GM12872 (cell line): ENCODE measurements at regions not wholly inside any gene's neighbourhood (a gene's known extent, or its start where the extent isn't known, plus 50 kb on each side); places are given as distances from the start of the nearest gene placed in this dataset.

ENCODE experiments used
- TF ChIP-seq, protein P1 (sequence below): IDR thresholded peaks from 3 replicates; pipeline ENCODE4 v1.5.1; 2011; ENCODE audit warnings: low read depth, mild to moderate bottlenecking, low read length, moderate library complexity; ENCODE audit not compliant: insufficient read depth

DNA sequence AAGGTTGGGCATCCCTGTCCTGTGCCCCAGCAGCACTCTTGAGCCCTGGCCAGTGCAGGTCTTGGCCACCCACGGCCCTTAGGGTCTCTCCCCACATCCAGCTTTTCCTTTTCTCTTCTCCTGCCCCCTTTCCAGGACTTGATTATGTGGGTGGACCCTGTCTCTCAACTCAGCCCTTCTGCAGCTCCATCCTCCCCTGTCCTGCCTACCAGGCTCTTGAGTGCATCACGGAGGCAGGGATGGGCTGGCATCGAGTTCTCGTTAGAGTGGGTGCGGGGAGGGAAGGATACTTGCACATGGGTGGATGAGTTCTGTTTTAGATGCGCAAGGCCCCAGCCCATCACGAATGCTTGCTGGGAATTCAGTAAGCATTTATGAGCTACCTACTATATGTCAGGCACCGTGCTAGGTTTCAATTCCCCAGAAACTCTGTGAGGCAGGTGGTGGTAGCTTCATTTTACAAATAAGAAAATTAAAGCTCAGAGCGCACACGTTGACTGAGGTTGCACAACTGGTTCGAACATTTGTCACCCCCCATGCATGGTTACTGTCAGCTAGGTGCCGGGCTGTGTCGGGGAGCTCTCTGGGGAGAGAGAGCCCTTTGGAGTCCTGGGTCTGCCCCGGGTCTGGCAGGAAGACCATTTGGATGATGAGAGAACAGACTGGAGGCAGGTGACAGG is 144.6 kb upstream of the PITX1 start:
- TF ChIP-seq, protein P1, sequence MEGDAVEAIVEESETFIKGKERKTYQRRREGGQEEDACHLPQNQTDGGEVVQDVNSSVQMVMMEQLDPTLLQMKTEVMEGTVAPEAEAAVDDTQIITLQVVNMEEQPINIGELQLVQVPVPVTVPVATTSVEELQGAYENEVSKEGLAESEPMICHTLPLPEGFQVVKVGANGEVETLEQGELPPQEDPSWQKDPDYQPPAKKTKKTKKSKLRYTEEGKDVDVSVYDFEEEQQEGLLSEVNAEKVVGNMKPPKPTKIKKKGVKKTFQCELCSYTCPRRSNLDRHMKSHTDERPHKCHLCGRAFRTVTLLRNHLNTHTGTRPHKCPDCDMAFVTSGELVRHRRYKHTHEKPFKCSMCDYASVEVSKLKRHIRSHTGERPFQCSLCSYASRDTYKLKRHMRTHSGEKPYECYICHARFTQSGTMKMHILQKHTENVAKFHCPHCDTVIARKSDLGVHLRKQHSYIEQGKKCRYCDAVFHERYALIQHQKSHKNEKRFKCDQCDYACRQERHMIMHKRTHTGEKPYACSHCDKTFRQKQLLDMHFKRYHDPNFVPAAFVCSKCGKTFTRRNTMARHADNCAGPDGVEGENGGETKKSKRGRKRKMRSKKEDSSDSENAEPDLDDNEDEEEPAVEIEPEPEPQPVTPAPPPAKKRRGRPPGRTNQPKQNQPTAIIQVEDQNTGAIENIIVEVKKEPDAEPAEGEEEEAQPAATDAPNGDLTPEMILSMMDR, result no peak

DNA sequence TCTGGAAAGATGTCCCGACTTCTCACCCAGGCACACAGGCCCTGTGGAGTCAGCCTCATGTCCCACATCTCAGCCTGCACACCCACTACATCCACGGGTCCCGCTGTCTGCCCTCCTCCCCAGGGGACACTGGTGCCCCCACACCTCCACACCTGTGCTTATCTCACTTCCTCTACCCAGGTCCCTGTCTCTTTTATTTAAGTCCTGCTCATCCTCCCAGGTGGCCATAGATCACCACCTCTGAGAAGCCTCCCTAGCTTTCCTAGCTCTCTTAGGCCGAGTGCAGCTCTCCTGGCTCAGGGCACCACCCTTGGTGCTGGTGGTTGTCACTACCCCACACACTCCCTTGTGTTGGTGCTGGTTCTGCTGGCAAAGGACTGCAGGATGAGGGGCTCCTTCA is 143.6 kb upstream of the PITX1 start:
- TF ChIP-seq, protein P1, result no peak

DNA sequence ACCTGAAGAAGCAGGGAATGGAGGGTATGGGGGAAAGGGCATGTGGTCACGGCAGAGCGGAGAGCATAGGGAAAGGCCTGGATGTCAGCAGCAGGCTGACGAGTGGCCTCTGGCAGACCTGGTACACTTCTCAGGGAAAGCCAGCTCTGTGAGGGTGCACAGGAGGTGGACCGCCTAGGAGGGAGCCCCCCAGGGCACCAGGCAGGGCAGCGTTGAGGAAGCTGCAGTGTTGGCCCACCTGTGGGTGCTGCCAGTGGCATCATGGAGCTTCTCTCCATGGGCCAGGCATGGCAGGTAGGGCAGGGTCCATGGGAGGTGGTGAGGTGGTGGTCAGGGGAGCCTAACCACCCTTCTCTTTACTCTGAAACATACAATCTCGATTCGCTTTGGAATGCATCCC is 143.0 kb upstream of the PITX1 start:
- TF ChIP-seq, protein P1, result no peak

DNA sequence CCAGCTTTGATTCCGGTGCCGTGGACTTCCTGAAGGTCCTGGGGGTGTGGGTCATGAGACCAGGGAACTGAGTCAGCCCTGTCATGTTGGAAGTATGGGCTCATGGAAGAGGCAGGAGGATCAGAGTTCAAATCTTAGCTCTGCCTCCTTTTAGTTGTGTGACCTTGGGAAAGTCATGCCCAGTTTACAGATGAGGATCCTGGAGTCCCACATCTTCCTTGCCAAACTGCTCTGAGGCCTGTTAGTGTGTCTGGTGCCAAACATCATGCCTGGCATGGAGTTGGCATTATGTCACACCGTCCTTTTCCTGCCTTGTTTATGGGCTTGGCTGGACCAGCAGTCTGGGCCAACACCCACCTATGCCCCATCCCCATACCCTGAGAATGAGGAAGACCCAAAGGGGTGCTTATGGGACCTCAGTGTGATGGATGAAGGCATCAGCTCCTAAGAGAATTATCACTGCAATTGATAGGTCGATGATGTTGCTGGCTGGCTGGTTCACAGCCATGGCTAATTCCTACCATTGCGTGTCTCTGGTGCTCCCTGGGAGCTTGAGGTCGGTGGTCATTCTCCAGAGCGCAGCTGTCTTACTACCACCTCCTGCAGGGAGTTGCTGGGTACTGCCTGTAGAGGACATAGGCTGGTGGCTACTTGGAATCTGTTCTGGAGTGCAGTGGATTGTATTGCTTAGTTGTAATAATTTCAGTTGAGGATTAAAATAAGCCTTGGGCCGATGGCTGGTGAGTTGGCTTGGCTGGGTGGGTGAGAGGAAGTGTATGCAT is 140.5 kb upstream of the PITX1 start:
- TF ChIP-seq, protein P1, result no peak

DNA sequence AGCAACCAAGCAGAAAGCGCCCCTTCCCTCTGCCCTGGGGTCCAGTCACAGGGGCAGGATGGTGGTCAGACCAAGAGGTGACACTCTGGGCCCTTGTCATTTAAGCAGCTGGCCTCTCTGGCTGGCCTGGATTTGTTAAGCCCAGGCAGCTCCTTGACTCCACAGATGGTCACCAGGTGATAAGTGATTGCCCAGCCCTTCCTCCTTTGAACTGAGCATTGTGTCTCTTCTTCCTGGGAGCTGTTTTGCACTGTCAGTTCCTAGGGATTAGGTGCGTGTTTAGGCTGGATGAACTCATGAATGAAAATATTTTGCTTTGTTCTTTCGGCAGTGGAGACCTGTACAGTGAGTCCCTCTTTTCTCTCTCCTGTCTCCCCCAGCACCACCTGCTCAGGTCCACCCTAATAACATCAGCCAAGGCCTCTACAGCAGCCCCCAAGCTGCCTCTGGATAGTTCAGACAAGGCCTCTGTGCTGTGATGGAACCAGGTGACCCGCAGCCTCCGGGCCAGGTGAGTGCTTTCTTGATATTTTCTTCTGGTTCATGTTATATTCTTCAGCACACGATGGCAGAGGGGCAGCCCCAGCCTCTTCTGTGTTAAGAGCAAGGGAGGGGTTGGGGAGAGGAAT is 139.7 kb upstream of the PITX1 start:
- TF ChIP-seq, protein P1, result no peak

DNA sequence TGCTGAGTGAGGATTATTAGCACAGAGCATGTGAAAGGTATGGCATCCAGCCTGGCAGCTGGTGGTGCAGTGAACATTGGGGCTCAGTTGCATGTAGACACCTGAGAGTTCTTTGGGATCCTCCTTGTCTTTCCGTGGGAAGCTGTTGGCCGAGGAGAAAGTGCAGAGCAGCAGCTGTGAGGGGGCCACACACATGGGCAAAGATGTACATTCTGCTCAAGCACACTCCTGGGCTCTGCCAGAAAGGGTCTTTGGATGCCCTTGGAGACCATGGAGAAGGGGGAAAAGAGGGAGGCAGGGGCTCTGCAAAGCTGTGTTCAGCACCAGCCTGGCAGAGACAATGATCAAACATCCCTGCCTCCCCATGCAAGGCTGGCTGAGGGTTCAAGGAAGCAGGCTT is 138.7 kb upstream of the PITX1 start:
- TF ChIP-seq, protein P1, result no peak

DNA sequence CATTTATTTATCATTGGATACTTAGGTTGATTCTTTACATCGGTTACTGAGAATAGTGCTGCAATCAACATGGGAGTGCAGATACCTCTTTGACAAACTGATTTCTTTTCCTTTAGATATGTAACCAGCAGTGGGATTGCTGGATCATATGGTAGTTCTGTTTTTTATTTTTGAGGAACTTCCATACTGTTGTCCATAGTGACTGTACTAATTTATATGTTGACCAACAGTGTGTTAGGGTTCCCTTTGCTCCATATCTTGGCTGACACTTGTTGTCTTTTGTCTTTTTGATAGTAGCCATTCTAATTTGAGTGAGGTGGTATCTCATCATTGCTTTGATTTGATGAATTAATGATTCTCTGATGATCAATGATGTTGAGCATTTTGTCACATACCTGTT is 137.3 kb upstream of the PITX1 start:
- TF ChIP-seq, protein P1, result no peak
